GM21529 (cell line): ENCODE measurements at regions not wholly inside any gene's neighbourhood (a gene's known extent, or its start where the extent isn't known, plus 50 kb on each side); places are given as distances from the start of the nearest gene placed in this dataset.
"Not testable (repeated sequence)": the region's sequence is repeated elsewhere in the genome, so short reads cannot be mapped to it uniquely, and the experiment has no call there.

ENCODE experiments used
- ATAC-seq: cut with Tn5 transposase; IDR thresholded peaks from one replicate; pipeline ENCODE4 v1.9.1; 2021; ENCODE audit not compliant: unreplicated experiment

GRCh38 chr13:60214213-60215055, 50.7 kb upstream of the DIAPH3 start:
- ATAC-seq, result no peak

GRCh38 chr13:60220072-60220471, 56.3 kb upstream of the DIAPH3 start:
- no peak for ATAC-seq

GRCh38 chr13:60221581-60221980, 57.9 kb upstream of the DIAPH3 start:
- no peak for ATAC-seq

- no peak for ATAC-seq
Measured at GRCh38 chr13:60226507-60226906, 62.8 kb upstream of the DIAPH3 start.

- no peak for ATAC-seq
Measured at GRCh38 chr13:60227158-60227557, 63.4 kb upstream of the DIAPH3 start.

GRCh38 chr13:60229708-60230272, 66.1 kb upstream of the DIAPH3 start:
- ATAC-seq, result peak; percentile 47

GRCh38 chr13:60230593-60230992, 66.9 kb upstream of the DIAPH3 start:
- peak; percentile 88 for ATAC-seq

- no peak for ATAC-seq
Measured at GRCh38 chr13:60242043-60242595, 78.4 kb upstream of the DIAPH3 start.

GRCh38 chr13:60244381-60244780, 80.7 kb upstream of the DIAPH3 start:
- ATAC-seq, result no peak

- not testable (repeated sequence) for ATAC-seq
Measured at GRCh38 chr13:60251419-60251818, 87.7 kb upstream of the DIAPH3 start.

GRCh38 chr13:60258349-60258748, 94.6 kb upstream of the DIAPH3 start:
- ATAC-seq, result no peak

- ATAC-seq, result no peak
Measured at GRCh38 chr13:60260440-60260839, 96.7 kb upstream of the DIAPH3 start.

GRCh38 chr13:60261432-60262351, 98.0 kb upstream of the DIAPH3 start:
- no peak for ATAC-seq

- ATAC-seq, result no peak
Measured at GRCh38 chr13:60265566-60265965, 101.8 kb upstream of the DIAPH3 start.

GRCh38 chr13:60267498-60268202, 103.9 kb upstream of the DIAPH3 start:
- ATAC-seq, result no peak

- ATAC-seq, result no peak
Measured at GRCh38 chr13:60268203-60268555, 104.5 kb upstream of the DIAPH3 start.

GRCh38 chr13:60273971-60274527, 110.3 kb upstream of the DIAPH3 start:
- no peak for ATAC-seq

- no peak for ATAC-seq
Measured at GRCh38 chr13:60274655-60275054, 110.9 kb upstream of the DIAPH3 start.

GRCh38 chr13:60275208-60275607, 111.5 kb upstream of the DIAPH3 start:
- ATAC-seq, result no peak

- ATAC-seq, result not testable (repeated sequence)
Measured at GRCh38 chr13:60280524-60280923, 116.5 kb upstream of the TDRD3 start.
